Neural crest cell (in vitro differentiated cells): ENCODE measurements at regions not wholly inside any gene's neighbourhood (a gene's known extent, or its start where the extent isn't known, plus 50 kb on each side); places are given as distances from the start of the nearest gene placed in this dataset.

Experiments used
- DNase-seq: peaks from one replicate; pipeline ENCODE4 v3.0.0; 2021; ENCODE audit warnings: low read depth, mixed read lengths, low spot score
- H3K27ac Mint-ChIP-seq: one replicate; pipeline ENCODE4 v1.8.0; 2021; ENCODE audit warnings: mild to moderate bottlenecking, mixed read lengths; ENCODE audit not compliant: unreplicated experiment
- H3K27me3 Mint-ChIP-seq: 2 replicates; pipeline ENCODE4 v1.8.0; 2021; ENCODE audit warnings: low read depth, mild to moderate bottlenecking, mixed read lengths
- H3K36me3 Mint-ChIP-seq: 2 replicates; pipeline ENCODE4 v1.8.0; 2021; ENCODE audit warnings: low read depth, mild to moderate bottlenecking, mixed read lengths
- H3K4me1 Mint-ChIP-seq: 2 replicates; pipeline ENCODE4 v1.8.0; 2021; ENCODE audit warnings: mixed read lengths
- H3K4me3 Mint-ChIP-seq: one replicate; pipeline ENCODE4 v1.8.0; 2021; ENCODE audit warnings: mild to moderate bottlenecking, mixed read lengths
- H3K9me3 Mint-ChIP-seq: 2 replicates; pipeline ENCODE4 v1.8.0; 2021; ENCODE audit warnings: mixed read lengths
- TF ChIP-seq, protein P1 (sequence below): fragments of 200-600 bp; sonication (generic); conservative IDR thresholded peaks from 2 replicates; pipeline ENCODE4 v1.5.0; 2021; ENCODE audit warnings: antibody characterized with exemption, mild to moderate bottlenecking

DNA sequence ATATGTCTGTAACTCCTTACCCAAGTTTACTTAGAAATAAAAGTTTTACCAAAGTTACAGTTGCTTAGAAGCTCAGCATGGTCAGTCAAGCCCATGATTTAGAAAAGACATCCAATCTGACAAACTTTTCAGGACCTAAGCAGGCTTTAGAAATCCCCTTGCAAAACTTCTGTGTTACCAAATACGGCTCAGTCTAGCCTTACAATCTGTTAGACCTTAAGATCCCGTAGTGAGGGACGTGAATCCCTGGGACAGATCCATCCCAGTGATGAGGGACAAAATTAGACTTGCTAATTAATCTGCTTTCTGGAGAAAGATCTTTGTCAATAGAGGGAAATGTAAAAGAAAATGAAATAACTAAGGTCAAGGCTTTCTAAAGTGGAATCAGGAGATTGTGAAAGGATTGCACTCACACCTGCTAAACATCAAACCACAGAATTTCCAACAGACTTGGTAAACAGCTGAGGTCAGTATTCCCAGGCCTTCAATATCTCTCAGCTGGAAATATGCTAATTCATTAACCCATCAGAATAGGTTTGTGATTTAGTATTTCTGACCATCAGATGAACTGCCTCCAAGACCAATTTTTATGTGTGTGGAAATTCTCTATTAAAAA lies 375.3 kb downstream of the DUSP10 start:
- Mint-ChIP-seq H3K4me3 (no peak overlapping the region), H3K36me3 (no peaks in the 10 kb centered on the region), H3K4me1 (peaks cover 4% of the 10 kb centered on the region), H3K27me3 (no peaks in the 10 kb centered on the region), H3K27ac (no peak overlapping the region), H3K9me3 (no peaks in the 10 kb centered on the region)
- DNase-seq = no peak
- TF ChIP-seq, protein P1, sequence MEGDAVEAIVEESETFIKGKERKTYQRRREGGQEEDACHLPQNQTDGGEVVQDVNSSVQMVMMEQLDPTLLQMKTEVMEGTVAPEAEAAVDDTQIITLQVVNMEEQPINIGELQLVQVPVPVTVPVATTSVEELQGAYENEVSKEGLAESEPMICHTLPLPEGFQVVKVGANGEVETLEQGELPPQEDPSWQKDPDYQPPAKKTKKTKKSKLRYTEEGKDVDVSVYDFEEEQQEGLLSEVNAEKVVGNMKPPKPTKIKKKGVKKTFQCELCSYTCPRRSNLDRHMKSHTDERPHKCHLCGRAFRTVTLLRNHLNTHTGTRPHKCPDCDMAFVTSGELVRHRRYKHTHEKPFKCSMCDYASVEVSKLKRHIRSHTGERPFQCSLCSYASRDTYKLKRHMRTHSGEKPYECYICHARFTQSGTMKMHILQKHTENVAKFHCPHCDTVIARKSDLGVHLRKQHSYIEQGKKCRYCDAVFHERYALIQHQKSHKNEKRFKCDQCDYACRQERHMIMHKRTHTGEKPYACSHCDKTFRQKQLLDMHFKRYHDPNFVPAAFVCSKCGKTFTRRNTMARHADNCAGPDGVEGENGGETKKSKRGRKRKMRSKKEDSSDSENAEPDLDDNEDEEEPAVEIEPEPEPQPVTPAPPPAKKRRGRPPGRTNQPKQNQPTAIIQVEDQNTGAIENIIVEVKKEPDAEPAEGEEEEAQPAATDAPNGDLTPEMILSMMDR = no peak

DNA sequence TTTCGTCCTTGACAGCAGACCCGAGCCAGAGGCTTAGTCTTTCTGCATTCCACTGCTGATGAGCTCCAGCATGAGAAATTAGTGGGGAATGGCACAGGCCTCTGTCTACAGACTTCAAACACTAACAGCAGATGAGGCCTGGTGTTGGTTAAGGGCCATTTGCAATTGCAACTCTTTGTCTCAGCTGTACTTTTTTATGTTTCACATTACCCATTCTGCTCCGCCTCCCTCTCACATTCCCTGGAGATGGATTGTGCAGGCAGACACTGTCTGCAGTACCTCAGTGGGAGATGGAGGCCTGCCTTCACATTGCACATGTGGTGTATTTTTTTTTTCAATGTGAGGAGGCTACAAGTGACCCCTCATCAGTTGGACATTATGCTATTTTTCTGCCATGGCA lies 370.2 kb downstream of the DUSP10 start:
- H3K27ac Mint-ChIP-seq = no peak overlapping the region
- peaks cover under 1% of the 10 kb centered on the region for H3K4me1 Mint-ChIP-seq
- no peaks in the 10 kb centered on the region for H3K27me3 Mint-ChIP-seq
- no peak overlapping the region for H3K4me3 Mint-ChIP-seq
- no peak for DNase-seq
- H3K9me3 Mint-ChIP-seq = no peaks in the 10 kb centered on the region
- no peaks in the 10 kb centered on the region for H3K36me3 Mint-ChIP-seq
- TF ChIP-seq, protein P1 = no peak

DNA sequence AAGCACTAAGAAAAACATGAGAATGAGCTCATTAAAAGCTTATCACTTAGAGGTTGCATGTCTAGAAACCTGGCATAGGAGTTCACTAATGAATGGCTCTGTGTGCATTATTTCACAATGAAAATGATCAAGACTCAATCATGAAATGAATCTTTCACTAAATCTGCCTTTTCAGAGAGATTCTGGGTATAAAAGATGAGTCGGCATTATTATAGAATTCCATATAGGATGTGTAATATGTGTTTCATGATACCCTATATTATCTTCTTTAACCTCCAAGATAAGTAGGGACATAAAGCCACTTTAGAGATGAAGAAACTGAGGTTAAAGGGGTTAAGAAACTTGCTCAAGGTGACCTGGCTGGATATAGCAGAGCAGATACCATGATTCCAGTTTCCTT lies 368.1 kb downstream of the DUSP10 start:
- H3K27ac Mint-ChIP-seq = no peak overlapping the region
- H3K27me3 Mint-ChIP-seq = no peaks in the 10 kb centered on the region
- H3K4me1 Mint-ChIP-seq = no peaks in the 10 kb centered on the region
- DNase-seq = no peak
- no peaks in the 10 kb centered on the region for H3K36me3 Mint-ChIP-seq
- TF ChIP-seq, protein P1 = no peak
- no peaks in the 10 kb centered on the region for H3K9me3 Mint-ChIP-seq
- no peak overlapping the region for H3K4me3 Mint-ChIP-seq

DNA sequence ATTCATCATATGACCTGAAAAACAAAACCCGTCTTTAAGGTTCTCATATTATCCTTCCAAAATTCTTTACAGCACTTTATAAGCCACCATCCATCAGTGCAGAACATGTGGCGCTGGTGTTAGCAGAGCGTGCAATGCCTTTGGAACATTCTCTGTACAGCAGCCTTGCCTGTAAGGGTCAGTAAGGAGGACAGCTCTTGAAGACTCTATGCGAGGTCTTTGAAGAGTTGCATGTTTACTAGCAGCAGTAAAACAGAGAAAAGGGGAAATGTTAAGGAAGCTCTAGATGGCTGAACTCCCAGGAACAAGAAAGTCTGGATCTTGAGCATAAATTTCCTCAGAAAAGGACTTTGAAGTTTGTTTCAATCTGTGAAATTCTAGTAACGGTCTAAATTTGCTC lies 365.6 kb downstream of the DUSP10 start:
- Mint-ChIP-seq H3K4me3 (no peak overlapping the region), H3K27me3 (peaks cover 5% of the 10 kb centered on the region), H3K9me3 (no peaks in the 10 kb centered on the region), H3K36me3 (no peaks in the 10 kb centered on the region), H3K27ac (no peak overlapping the region), H3K4me1 (no peaks in the 10 kb centered on the region)
- DNase-seq = no peak
- TF ChIP-seq, protein P1 = no peak

DNA sequence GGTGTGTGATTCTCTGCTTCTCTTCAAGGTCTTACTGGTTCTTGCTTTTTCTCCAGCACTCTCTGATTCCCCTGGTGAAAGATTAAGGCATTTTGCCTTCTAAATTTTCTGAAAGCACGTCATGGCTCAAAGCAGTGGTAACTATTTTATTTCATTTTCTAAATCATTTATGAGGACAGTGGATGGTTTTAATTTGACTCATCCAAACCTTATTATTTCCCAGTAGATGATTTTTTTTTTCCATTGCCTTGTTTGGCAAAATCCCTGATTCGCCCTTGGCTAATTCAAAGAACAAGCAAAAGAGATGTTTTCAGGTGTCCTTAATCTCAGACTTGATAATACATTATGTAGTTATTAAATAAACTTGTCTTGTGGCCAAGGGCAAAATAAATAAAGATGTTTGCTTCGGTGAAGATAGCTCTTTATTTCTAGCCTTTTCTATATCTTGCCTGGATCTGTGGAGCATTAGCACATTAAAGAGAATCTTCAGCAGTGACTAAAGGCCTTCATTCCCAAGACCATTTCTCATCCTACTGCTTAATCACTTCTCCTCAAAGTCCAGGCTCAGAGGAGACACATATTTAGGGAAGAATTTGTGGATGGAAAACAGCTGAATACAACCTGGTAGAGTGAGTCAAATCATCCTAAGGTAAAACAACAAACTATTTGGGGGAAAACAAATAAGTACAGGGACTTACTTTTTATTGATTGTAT lies 359.8 kb downstream of the DUSP10 start:
- Mint-ChIP-seq H3K4me1 (no peaks in the 10 kb centered on the region), H3K36me3 (no peaks in the 10 kb centered on the region), H3K9me3 (no peaks in the 10 kb centered on the region), H3K27ac (no peak overlapping the region), H3K4me3 (no peak overlapping the region), H3K27me3 (peaks cover 5% of the 10 kb centered on the region)
- DNase-seq = no peak
- TF ChIP-seq, protein P1 = no peak
